HL-60 (cell line): ENCODE measurements at regions not wholly inside any gene's neighbourhood (a gene's known extent, or its start where the extent isn't known, plus 50 kb on each side); places are given as distances from the start of the nearest gene placed in this dataset.

ENCODE experiments used
- POLR2AphosphoS5 ChIP-seq: IDR thresholded peaks from 2 replicates; pipeline ENCODE4 v1.6.1; 2012; ENCODE audit warnings: low read depth
- REST ChIP-seq: IDR thresholded peaks from 2 replicates; pipeline ENCODE4 v1.6.1; 2012; ENCODE audit warnings: low read depth; ENCODE audit not compliant: insufficient replicate concordance
- TF ChIP-seq, protein P1 (sequence below): IDR thresholded peaks from one replicate; pipeline ENCODE4 v1.5.1; 2011; ENCODE audit warnings: low read length, control low read depth, inconsistent platforms; ENCODE audit not compliant: insufficient read depth

GRCh38 chr2:16323551-16324543, 341.8 kb downstream of the CYRIA start:
- TF ChIP-seq REST (no peak), POLR2AphosphoS5 (no peak)
- TF ChIP-seq, protein P1, sequence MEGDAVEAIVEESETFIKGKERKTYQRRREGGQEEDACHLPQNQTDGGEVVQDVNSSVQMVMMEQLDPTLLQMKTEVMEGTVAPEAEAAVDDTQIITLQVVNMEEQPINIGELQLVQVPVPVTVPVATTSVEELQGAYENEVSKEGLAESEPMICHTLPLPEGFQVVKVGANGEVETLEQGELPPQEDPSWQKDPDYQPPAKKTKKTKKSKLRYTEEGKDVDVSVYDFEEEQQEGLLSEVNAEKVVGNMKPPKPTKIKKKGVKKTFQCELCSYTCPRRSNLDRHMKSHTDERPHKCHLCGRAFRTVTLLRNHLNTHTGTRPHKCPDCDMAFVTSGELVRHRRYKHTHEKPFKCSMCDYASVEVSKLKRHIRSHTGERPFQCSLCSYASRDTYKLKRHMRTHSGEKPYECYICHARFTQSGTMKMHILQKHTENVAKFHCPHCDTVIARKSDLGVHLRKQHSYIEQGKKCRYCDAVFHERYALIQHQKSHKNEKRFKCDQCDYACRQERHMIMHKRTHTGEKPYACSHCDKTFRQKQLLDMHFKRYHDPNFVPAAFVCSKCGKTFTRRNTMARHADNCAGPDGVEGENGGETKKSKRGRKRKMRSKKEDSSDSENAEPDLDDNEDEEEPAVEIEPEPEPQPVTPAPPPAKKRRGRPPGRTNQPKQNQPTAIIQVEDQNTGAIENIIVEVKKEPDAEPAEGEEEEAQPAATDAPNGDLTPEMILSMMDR: no peak
